Vagina (tissue), 2 donors: ENCODE measurements at regions not wholly inside any gene's neighbourhood (a gene's known extent, or its start where the extent isn't known, plus 50 kb on each side); places are given as distances from the start of the nearest gene placed in this dataset.

Experiments used
- DNase-seq, 2 donors: peaks; one replicate each; pipeline ENCODE4 v3.0.0-alpha.2; 2017; ENCODE audit errors: extremely low spot score in 2 of 2
- H3K27ac ChIP-seq: fragments of 200-600 bp; sonication (generic); one replicate; pipeline ENCODE4 v1.5.1; 2019
- H3K27me3 ChIP-seq: fragments of 200-600 bp; sonication (generic); one replicate; pipeline ENCODE4 v1.5.1; 2019
- H3K36me3 ChIP-seq, 2 donors: fragments of 200-600 bp; sonication (generic); one replicate each; pipeline ENCODE4 v1.5.1; 2017 to 2019
- H3K4me1 ChIP-seq: fragments of 200-600 bp; sonication (generic); one replicate; pipeline ENCODE4 v1.5.1; 2019
- H3K4me3 ChIP-seq, 2 donors: fragments of 200-600 bp; sonication (generic); 1 replicate in 1 of 2; 2 replicates in 1 of 2; pipeline ENCODE4 v1.5.1; 2016 to 2019
- H3K9me3 ChIP-seq: fragments of 200-600 bp; sonication (generic); one replicate; pipeline ENCODE4 v1.5.1; 2019
- CTCF ChIP-seq, 3 experiments: fragments of 450-650 bp in 2 of 3; fragments of 200-600 bp in 1 of 3; sonication (generic) in 1 of 3; IDR thresholded peaks; one replicate each; pipeline ENCODE4 v1.5.1; 2017 to 2019; ENCODE audit warnings: antibody characterized with exemption in 3 of 3, mild to moderate bottlenecking in 2 of 3, moderate library complexity in 2 of 3
- POLR2A ChIP-seq, 2 donors: fragments of 450-650 bp; IDR thresholded peaks; one replicate each; pipeline ENCODE4 v1.6.1; 2017; ENCODE audit warnings: antibody characterized with exemption in 2 of 2, mild to moderate bottlenecking in 2 of 2, moderate library complexity in 2 of 2
- POLR2AphosphoS5 ChIP-seq, 2 donors: sonication (generic); formaldehyde crosslinking; IDR thresholded peaks; one replicate each; pipeline ENCODE4 v1.9.0; 2017; ENCODE audit warnings: antibody characterized with exemption in 2 of 2, mild to moderate bottlenecking in 2 of 2, low read depth in 1 of 2; ENCODE audit not compliant: insufficient read depth in 1 of 2
- intact Hi-C: fragments of 100-400 bp; cut with DNase I; formaldehyde crosslinking; loops from one replicate; pipeline ENCODE4 v1.15.1; 2023

- H3K9me3 ChIP-seq = no peaks in the 10 kb centered on the region
- TF ChIP-seq POLR2A (IDR thresholded peaks at IDR 0.05) = no peak
- TF ChIP-seq CTCF (IDR thresholded peaks at IDR 0.05) = no peak
- TF ChIP-seq POLR2AphosphoS5 (IDR thresholded peaks at IDR 0.05; ENCODE audit: insufficient read depth in 1 of 2, low read depth in 1 of 2) = no peak
- no peak overlapping the region for H3K27ac ChIP-seq
- no peaks in the 10 kb centered on the region for H3K27me3 ChIP-seq
- intact Hi-C loops = no loop called here
- H3K4me3 ChIP-seq = no peak overlapping the region
- H3K4me1 ChIP-seq = no peaks in the 10 kb centered on the region
- no peak for DNase-seq
- no peaks in the 10 kb centered on the region for H3K36me3 ChIP-seq
Measured at GRCh38 chr11:70871881-70872280, 380.5 kb downstream of the SHANK2 start.

GRCh38 chr11:70872299-70872698 is 380.1 kb downstream of the SHANK2 start:
- no peak for DNase-seq
- no peaks in the 10 kb centered on the region for H3K36me3 ChIP-seq
- no peaks in the 10 kb centered on the region for H3K27me3 ChIP-seq
- no peak overlapping the region for H3K27ac ChIP-seq
- H3K4me3 ChIP-seq = no peak overlapping the region
- intact Hi-C loops = no loop called here
- H3K4me1 ChIP-seq = no peaks in the 10 kb centered on the region
- TF ChIP-seq CTCF (IDR thresholded peaks at IDR 0.05) (no peak), POLR2AphosphoS5 (IDR thresholded peaks at IDR 0.05; ENCODE audit: insufficient read depth in 1 of 2, low read depth in 1 of 2) (no peak), POLR2A (IDR thresholded peaks at IDR 0.05) (no peak)
- no peaks in the 10 kb centered on the region for H3K9me3 ChIP-seq

- intact Hi-C loops = no loop called here
- TF ChIP-seq POLR2A (IDR thresholded peaks at IDR 0.05) (no peak), POLR2AphosphoS5 (IDR thresholded peaks at IDR 0.05; ENCODE audit: insufficient read depth in 1 of 2, low read depth in 1 of 2) (no peak), CTCF (IDR thresholded peaks at IDR 0.05) (no peak)
- no peaks in the 10 kb centered on the region for H3K9me3 ChIP-seq
Measured at GRCh38 chr11:70872955-70873735, 379.2 kb downstream of the SHANK2 start.

GRCh38 chr11:70873736-70874412 is 378.5 kb downstream of the SHANK2 start:
- Histone ChIP-seq H3K36me3 (no peaks in the 10 kb centered on the region), H3K27me3 (no peaks in the 10 kb centered on the region), H3K27ac (no peak overlapping the region), H3K4me1 (no peaks in the 10 kb centered on the region), H3K4me3 (no peak overlapping the region), H3K9me3 (no peaks in the 10 kb centered on the region)
- TF ChIP-seq CTCF (IDR thresholded peaks at IDR 0.05) (no peak), POLR2AphosphoS5 (IDR thresholded peaks at IDR 0.05; ENCODE audit: insufficient read depth in 1 of 2, low read depth in 1 of 2) (no peak), POLR2A (IDR thresholded peaks at IDR 0.05) (no peak)
- no peak for DNase-seq
- intact Hi-C loops = no loop called here

More at GRCh38 chr11:70872955-70873735, 379.2 kb downstream of the SHANK2 start:
- H3K4me1 ChIP-seq = no peaks in the 10 kb centered on the region
- H3K36me3 ChIP-seq = no peaks in the 10 kb centered on the region
- no peak overlapping the region for H3K4me3 ChIP-seq
- DNase-seq = no peak
- no peaks in the 10 kb centered on the region for H3K27me3 ChIP-seq
- no peak overlapping the region for H3K27ac ChIP-seq

GRCh38 chr11:70876685-70877084 is 375.7 kb downstream of the SHANK2 start:
- Histone ChIP-seq H3K4me3 (no peak overlapping the region), H3K9me3 (no peaks in the 10 kb centered on the region), H3K4me1 (no peaks in the 10 kb centered on the region), H3K27me3 (no peaks in the 10 kb centered on the region), H3K36me3 (no peaks in the 10 kb centered on the region), H3K27ac (no peak overlapping the region)
- intact Hi-C loops = no loop called here
- no peak for DNase-seq
- no peak for TF ChIP-seq POLR2A (IDR thresholded peaks at IDR 0.05)
- no peak for TF ChIP-seq POLR2AphosphoS5 (IDR thresholded peaks at IDR 0.05; ENCODE audit: insufficient read depth in 1 of 2, low read depth in 1 of 2)
- no peak for TF ChIP-seq CTCF (IDR thresholded peaks at IDR 0.05)
